ENCODE measurements at regions not wholly inside any gene's neighbourhood (a gene's known extent, or its start where the extent isn't known, plus 50 kb on each side); places are given as distances from the start of the nearest gene placed in this dataset.

- no peak for DNase-seq (ENCODE audit: extremely low spot score)
- no peaks in the 10 kb centered on the region for H3K36me3 ChIP-seq
- peaks cover 0 to 5% (median under 1%) of the 10 kb centered on the region in 4 donors for H3K9me3 ChIP-seq
- peaks cover 0 to 23% (median 0%) of the 10 kb centered on the region in 4 donors for H3K27me3 ChIP-seq
- 87% methylated on average over 3 of the region's 3 CpGs for WGBS
- intact Hi-C loops (cut with DNase I): no loop called here
- no peak for TF ChIP-seq POLR2AphosphoS5 (IDR thresholded peaks at IDR 0.05)
- TF ChIP-seq EP300 (IDR thresholded peaks at IDR 0.05): no peak
- no peak for TF ChIP-seq POLR2A (IDR thresholded peaks at IDR 0.05; ENCODE audit: low read depth)
- no peak for TF ChIP-seq CTCF (IDR thresholded peaks at IDR 0.05)
- H3K4me3 ChIP-seq: no peak overlapping the region
- no peak overlapping the region for H3K27ac ChIP-seq (replicated peaks in 1 of 4)
- H3K4me1 ChIP-seq: no peaks in the 10 kb centered on the region
Measured at GRCh38 chr6:1514078-1514477, 95.6 kb upstream of the FOXC1 start.

GRCh38 chr6:1515280-1515679, 94.4 kb upstream of the FOXC1 start:
- H3K27me3 ChIP-seq: peaks cover 0 to 17% (median 0%) of the 10 kb centered on the region in 4 donors
- intact Hi-C loops (cut with DNase I): no loop called here
- peaks cover 0 to 11% (median 2%) of the 10 kb centered on the region in 4 donors for H3K9me3 ChIP-seq
- H3K4me1 ChIP-seq: no peaks in the 10 kb centered on the region
- no peak overlapping the region for H3K4me3 ChIP-seq
- no peak overlapping the region for H3K27ac ChIP-seq (replicated peaks in 1 of 4)
- H3K36me3 ChIP-seq: no peaks in the 10 kb centered on the region
- DNase-seq (ENCODE audit: extremely low spot score): no peak
- no peak for TF ChIP-seq CTCF (IDR thresholded peaks at IDR 0.05)
- TF ChIP-seq EP300 (IDR thresholded peaks at IDR 0.05): no peak
- TF ChIP-seq POLR2AphosphoS5 (IDR thresholded peaks at IDR 0.05): no peak
- no peak for TF ChIP-seq POLR2A (IDR thresholded peaks at IDR 0.05; ENCODE audit: low read depth)
- 86% methylated on average over 4 of the region's 31 CpGs for WGBS

- no peak overlapping the region for H3K27ac ChIP-seq (replicated peaks in 1 of 4)
- peaks cover 0 to 12% (median 0%) of the 10 kb centered on the region in 4 donors for H3K27me3 ChIP-seq
- H3K36me3 ChIP-seq: no peaks in the 10 kb centered on the region
- 98% methylated on average over 4 of the region's 4 CpGs for WGBS
- H3K4me3 ChIP-seq: no peak overlapping the region
- H3K4me1 ChIP-seq: no peaks in the 10 kb centered on the region
- TF ChIP-seq EP300 (IDR thresholded peaks at IDR 0.05): no peak
- no peak for TF ChIP-seq CTCF (IDR thresholded peaks at IDR 0.05)
- TF ChIP-seq POLR2A (IDR thresholded peaks at IDR 0.05; ENCODE audit: low read depth): no peak
- TF ChIP-seq POLR2AphosphoS5 (IDR thresholded peaks at IDR 0.05): no peak
- peaks cover 0 to 11% (median 2%) of the 10 kb centered on the region in 4 donors for H3K9me3 ChIP-seq
- DNase-seq (ENCODE audit: extremely low spot score): no peak
- intact Hi-C loops (cut with DNase I): no loop called here
Measured at GRCh38 chr6:1515781-1516180, 93.9 kb upstream of the FOXC1 start.

GRCh38 chr6:1516742-1517520, 92.8 kb upstream of the FOXC1 start:
- Histone ChIP-seq H3K36me3 (no peaks in the 10 kb centered on the region), H3K9me3 (peaks cover 0 to 11% (median 2%) of the 10 kb centered on the region in 4 donors), H3K27ac (replicated peaks in 1 of 4) (no peak overlapping the region), H3K4me1 (no peaks in the 10 kb centered on the region), H3K27me3 (peaks cover 0 to 8% (median 2%) of the 10 kb centered on the region in 4 donors), H3K4me3 (no peak overlapping the region)
- no peak for TF ChIP-seq POLR2AphosphoS5 (IDR thresholded peaks at IDR 0.05)
- no peak for TF ChIP-seq EP300 (IDR thresholded peaks at IDR 0.05)
- TF ChIP-seq POLR2A (IDR thresholded peaks at IDR 0.05; ENCODE audit: low read depth): no peak
- no peak for TF ChIP-seq CTCF (IDR thresholded peaks at IDR 0.05)
- intact Hi-C loops (cut with DNase I): no loop called here
- no peak for DNase-seq (ENCODE audit: extremely low spot score)
- 78% methylated on average over 14 of the region's 14 CpGs for WGBS
